OCI-LY7 (cell line): ENCODE measurements at regions not wholly inside any gene's neighbourhood (a gene's known extent, or its start where the extent isn't known, plus 50 kb on each side); places are given as distances from the start of the nearest gene placed in this dataset.

Experiments
- CTCF ChIP-seq: fragments of 200-600 bp; sonication (generic); conservative IDR thresholded peaks from 2 replicates; pipeline ENCODE4 v1.5.1; 2014; ENCODE audit warnings: mild to moderate bottlenecking, antibody characterized with exemption, low read length, moderate library complexity, mixed read lengths
- EZH2phosphoT487 ChIP-seq: fragments of 200-600 bp; sonication (generic); IDR thresholded peaks from 2 replicates; pipeline ENCODE4 v1.6.1; 2018; ENCODE audit warnings: low read depth, borderline replicate concordance, mild to moderate bottlenecking, mixed run types, antibody characterized with exemption, low read length, moderate library complexity, mixed read lengths

GRCh38 chr1:73104749-73105148 lies 822.4 kb upstream of the NEGR1 start:
- TF ChIP-seq CTCF (no peak), EZH2phosphoT487 (no peak)
